ENCODE measurements at regions not wholly inside any gene's neighbourhood (a gene's known extent, or its start where the extent isn't known, plus 50 kb on each side); places are given as distances from the start of the nearest gene placed in this dataset.
"Not testable (repeated sequence)": the region's sequence is repeated elsewhere in the genome, so short reads cannot be mapped to it uniquely, and the experiment has no call there.

DNA sequence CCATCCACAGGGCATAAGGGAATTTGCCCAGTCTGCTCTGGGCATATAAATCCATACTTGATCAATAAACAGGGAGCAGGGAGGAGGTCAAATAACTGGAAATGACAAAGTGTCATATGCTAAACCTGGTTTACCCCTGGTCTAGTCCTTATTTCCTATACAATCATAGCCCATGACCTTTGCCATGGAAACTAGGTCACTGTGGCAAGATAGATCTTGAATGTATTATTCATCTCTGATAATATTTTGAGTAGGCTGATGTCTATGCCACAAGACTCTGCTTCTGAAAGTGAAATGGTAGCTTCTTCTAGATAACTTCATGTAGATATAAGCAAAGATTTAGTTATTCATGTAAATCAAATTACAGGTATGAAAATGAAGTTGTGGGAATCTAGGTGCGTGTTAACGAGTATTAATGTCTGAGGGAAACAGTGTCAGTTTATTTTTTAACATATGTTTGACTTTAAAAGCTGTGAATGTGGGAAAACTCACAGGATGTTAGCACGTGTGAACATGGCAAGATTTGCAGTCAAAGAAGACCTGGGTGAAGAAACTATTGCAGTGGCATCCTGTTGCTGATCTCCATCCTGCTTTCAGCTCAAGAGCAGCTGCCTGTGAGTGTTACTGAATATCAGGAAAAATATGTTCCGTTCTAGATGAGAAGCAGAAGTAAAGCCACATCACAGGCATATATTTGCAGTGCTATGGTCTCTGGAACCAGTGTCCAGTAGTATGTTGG lies 81.8 kb upstream of the NDP start:
- CTCF ChIA-PET = no interaction called here
- POLR2A ChIA-PET (ENCODE audit: low non-redundant PET) = no interaction called here
- intact Hi-C loops (cut with micrococcal nuclease; ENCODE audit: unreplicated experiment) = no loop called here
- Histone ChIP-seq H3K4me1 (ENCODE audit: insufficient read depth, low read length, poor library complexity, severe bottlenecking) (no peaks in the 10 kb centered on the region), H3K27ac (ENCODE audit: low read depth, low read length, poor library complexity, severe bottlenecking) (no peak overlapping the region), H3K27me3 (replicated peaks; ENCODE audit: insufficient read depth, low read depth, low read length, poor library complexity) (peaks cover 8% of the 10 kb centered on the region), H3K36me3 (ENCODE audit: insufficient read depth, low read length, poor library complexity, severe bottlenecking) (no peaks in the 10 kb centered on the region), H3K4me3 (ENCODE audit: low read depth, low read length, poor library complexity, severe bottlenecking) (no peak overlapping the region), H3K9me3 (ENCODE audit: low read depth, low read length, poor library complexity, severe bottlenecking) (no peaks in the 10 kb centered on the region)
- DNase-seq (ENCODE audit: low spot score) = no peak
- BruUV-seq (replicated peaks) = no TSS peak
- no peak for TF ChIP-seq EZH2 (IDR thresholded peaks at IDR 0.05; ENCODE audit: borderline replicate concordance, low read depth, low read length, poor library complexity, severe bottlenecking)
- TF ChIP-seq, protein P1, sequence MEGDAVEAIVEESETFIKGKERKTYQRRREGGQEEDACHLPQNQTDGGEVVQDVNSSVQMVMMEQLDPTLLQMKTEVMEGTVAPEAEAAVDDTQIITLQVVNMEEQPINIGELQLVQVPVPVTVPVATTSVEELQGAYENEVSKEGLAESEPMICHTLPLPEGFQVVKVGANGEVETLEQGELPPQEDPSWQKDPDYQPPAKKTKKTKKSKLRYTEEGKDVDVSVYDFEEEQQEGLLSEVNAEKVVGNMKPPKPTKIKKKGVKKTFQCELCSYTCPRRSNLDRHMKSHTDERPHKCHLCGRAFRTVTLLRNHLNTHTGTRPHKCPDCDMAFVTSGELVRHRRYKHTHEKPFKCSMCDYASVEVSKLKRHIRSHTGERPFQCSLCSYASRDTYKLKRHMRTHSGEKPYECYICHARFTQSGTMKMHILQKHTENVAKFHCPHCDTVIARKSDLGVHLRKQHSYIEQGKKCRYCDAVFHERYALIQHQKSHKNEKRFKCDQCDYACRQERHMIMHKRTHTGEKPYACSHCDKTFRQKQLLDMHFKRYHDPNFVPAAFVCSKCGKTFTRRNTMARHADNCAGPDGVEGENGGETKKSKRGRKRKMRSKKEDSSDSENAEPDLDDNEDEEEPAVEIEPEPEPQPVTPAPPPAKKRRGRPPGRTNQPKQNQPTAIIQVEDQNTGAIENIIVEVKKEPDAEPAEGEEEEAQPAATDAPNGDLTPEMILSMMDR (conservative IDR thresholded peaks at IDR 0.05; ENCODE audit: low read depth, low read length) = no peak

DNA sequence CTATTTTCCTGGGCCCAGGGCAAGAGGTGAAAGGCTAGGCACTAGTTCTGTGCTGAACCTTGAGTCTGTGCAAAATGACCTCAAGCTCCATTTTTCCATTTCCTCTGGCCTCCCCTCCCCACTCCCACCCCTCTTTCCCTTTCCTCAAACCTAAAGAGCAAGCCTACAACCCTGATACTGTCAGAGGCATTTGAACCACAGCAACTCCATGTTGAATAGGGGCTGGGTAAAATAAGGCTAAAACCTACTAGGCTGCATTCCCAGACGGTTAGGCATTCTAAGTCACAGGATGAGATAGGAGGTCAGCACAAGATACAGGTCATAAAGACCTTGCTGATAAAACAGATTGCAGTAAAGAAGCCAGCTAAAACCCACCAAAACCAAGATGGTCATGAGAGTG lies 71.9 kb upstream of the NDP start:
- peaks cover 17% of the 10 kb centered on the region for H3K4me1 ChIP-seq (ENCODE audit: insufficient read depth, low read length, poor library complexity, severe bottlenecking)
- BruUV-seq (replicated peaks); DNase-seq (ENCODE audit: low spot score); POLR2A ChIA-PET (ENCODE audit: low non-redundant PET); intact Hi-C loops (cut with micrococcal nuclease; ENCODE audit: unreplicated experiment); CTCF ChIA-PET; H3K27ac ChIP-seq (ENCODE audit: low read depth, low read length, poor library complexity, severe bottlenecking); H3K27me3 ChIP-seq (replicated peaks; ENCODE audit: insufficient read depth, low read depth, low read length, poor library complexity); H3K36me3 ChIP-seq (ENCODE audit: insufficient read depth, low read length, poor library complexity, severe bottlenecking); H3K4me3 ChIP-seq (ENCODE audit: low read depth, low read length, poor library complexity, severe bottlenecking); H3K9me3 ChIP-seq (ENCODE audit: low read depth, low read length, poor library complexity, severe bottlenecking): not testable (repeated sequence)

DNA sequence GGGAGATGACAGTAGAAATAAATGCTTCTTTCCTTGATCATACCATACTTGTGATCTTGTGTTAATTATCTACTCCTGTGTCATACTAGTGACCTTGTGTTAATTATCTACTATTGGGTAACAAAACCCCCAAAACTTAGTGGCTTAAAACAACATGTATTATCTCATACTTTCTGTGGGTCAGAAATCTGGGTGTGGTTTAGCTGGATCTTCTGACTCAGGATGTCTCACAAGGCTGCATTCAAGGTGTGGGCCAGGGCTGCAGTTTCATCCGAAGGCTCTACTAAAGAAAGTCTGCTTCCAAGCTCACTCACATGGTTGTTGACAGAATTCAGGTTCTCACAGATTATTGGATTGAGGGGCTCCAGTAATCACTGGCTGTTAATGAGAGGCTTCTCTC lies 70.3 kb upstream of the NDP start:
- H3K36me3 ChIP-seq (ENCODE audit: insufficient read depth, low read length, poor library complexity, severe bottlenecking) = no peaks in the 10 kb centered on the region
- H3K4me1 ChIP-seq (ENCODE audit: insufficient read depth, low read length, poor library complexity, severe bottlenecking) = peaks cover 33% of the 10 kb centered on the region
- no peak overlapping the region for H3K27ac ChIP-seq (ENCODE audit: low read depth, low read length, poor library complexity, severe bottlenecking)
- no peaks in the 10 kb centered on the region for H3K27me3 ChIP-seq (replicated peaks; ENCODE audit: insufficient read depth, low read depth, low read length, poor library complexity)
- BruUV-seq (replicated peaks) = no TSS peak
- peaks cover 3% of the 10 kb centered on the region for H3K9me3 ChIP-seq (ENCODE audit: low read depth, low read length, poor library complexity, severe bottlenecking)
- ChIA-PET POLR2A (ENCODE audit: low non-redundant PET) (no interaction called here), CTCF (no interaction called here)
- intact Hi-C loops (cut with micrococcal nuclease; ENCODE audit: unreplicated experiment) = no loop called here
- no peak overlapping the region for H3K4me3 ChIP-seq (ENCODE audit: low read depth, low read length, poor library complexity, severe bottlenecking)
- TF ChIP-seq EZH2 (IDR thresholded peaks at IDR 0.05; ENCODE audit: borderline replicate concordance, low read depth, low read length, poor library complexity, severe bottlenecking) = no peak
- TF ChIP-seq, protein P1 (conservative IDR thresholded peaks at IDR 0.05; ENCODE audit: low read depth, low read length) = no peak
- no peak for DNase-seq (ENCODE audit: low spot score)

DNA sequence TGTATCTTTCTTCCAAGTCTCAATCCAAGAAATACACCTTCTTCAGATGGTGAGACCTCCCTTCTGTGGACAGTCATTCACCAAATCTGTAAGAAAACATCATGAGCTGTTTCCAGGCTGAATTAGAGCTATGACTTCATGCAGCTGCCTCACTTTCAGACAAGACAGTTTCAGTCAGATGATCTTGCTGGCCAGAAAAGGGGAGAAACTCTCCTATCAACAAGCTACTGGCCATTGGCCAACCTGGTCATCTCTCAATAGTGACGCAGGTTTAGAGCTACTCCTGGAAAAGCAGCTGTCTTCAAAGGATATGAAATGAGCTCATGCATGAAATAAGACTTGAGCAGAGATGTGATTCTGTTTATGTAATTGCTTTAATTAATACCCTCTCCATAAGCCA lies 69.6 kb upstream of the NDP start:
- Histone ChIP-seq H3K4me1 (ENCODE audit: insufficient read depth, low read length, poor library complexity, severe bottlenecking) (peaks cover 39% of the 10 kb centered on the region), H3K9me3 (ENCODE audit: low read depth, low read length, poor library complexity, severe bottlenecking) (peaks cover 3% of the 10 kb centered on the region), H3K4me3 (ENCODE audit: low read depth, low read length, poor library complexity, severe bottlenecking) (no peak overlapping the region), H3K27me3 (replicated peaks; ENCODE audit: insufficient read depth, low read depth, low read length, poor library complexity) (no peaks in the 10 kb centered on the region), H3K27ac (ENCODE audit: low read depth, low read length, poor library complexity, severe bottlenecking) (peak overlapping the region; percentile 38), H3K36me3 (ENCODE audit: insufficient read depth, low read length, poor library complexity, severe bottlenecking) (no peaks in the 10 kb centered on the region)
- intact Hi-C loops (cut with micrococcal nuclease; ENCODE audit: unreplicated experiment) = no loop called here
- ChIA-PET POLR2A (ENCODE audit: low non-redundant PET) (no interaction called here), CTCF (no interaction called here)
- BruUV-seq (replicated peaks) = no TSS peak
- no peak for DNase-seq (ENCODE audit: low spot score)
- TF ChIP-seq, protein P1 (conservative IDR thresholded peaks at IDR 0.05; ENCODE audit: low read depth, low read length) = no peak
- no peak for TF ChIP-seq EZH2 (IDR thresholded peaks at IDR 0.05; ENCODE audit: borderline replicate concordance, low read depth, low read length, poor library complexity, severe bottlenecking)
